Adrenal gland (tissue), 9 donors: ENCODE measurements at regions not wholly inside any gene's neighbourhood (a gene's known extent, or its start where the extent isn't known, plus 50 kb on each side); places are given as distances from the start of the nearest gene placed in this dataset.

ENCODE experiments used
- DNase-seq, 7 donors: peaks; one replicate each; pipeline ENCODE4 v3.0.0-alpha.2; 2019 to 2020
- H3K27ac ChIP-seq, 5 donors: fragments of 200-600 bp; sonication (generic) in 4 of 5; 1 replicate in 3 of 5; 2 replicates in 2 of 5; pipeline versions ENCODE4 v1.5.1 to v1.8.0; 2016 to 2020; ENCODE audit warnings: mild to moderate bottlenecking in 1 of 5
- H3K27me3 ChIP-seq: fragments of 200-600 bp; 2 replicates; pipeline ENCODE4 v1.8.0; 2021
- H3K36me3 ChIP-seq, 2 donors: fragments of 200-600 bp; replicated peaks in 1 of 2; 1 replicate in 1 of 2; 2 replicates in 1 of 2; pipeline versions ENCODE4 v1.5.1 to v1.8.0; 2018 to 2022
- H3K4me1 ChIP-seq, 2 donors: fragments of 200-600 bp; replicated peaks in 1 of 2; 1 replicate in 1 of 2; 2 replicates in 1 of 2; pipeline versions ENCODE4 v1.5.1 to v1.8.0; 2018 to 2021
- H3K4me3 ChIP-seq, 4 donors: fragments of 200-600 bp; sonication (generic) in 3 of 4; one replicate each; pipeline ENCODE4 v1.5.1; 2016 to 2018
- H3K9me3 ChIP-seq, 3 donors: fragments of 200-600 bp; sonication (generic) in 1 of 3; replicated peaks in 1 of 3; 1 replicate in 2 of 3; 2 replicates in 1 of 3; pipeline versions ENCODE4 v1.5.1 to v1.8.0; 2016 to 2021
- POLR2A ChIP-seq, 2 donors: fragments of 450-650 bp; IDR thresholded peaks; one replicate each; pipeline ENCODE4 v1.6.1; 2017; ENCODE audit warnings: antibody characterized with exemption in 2 of 2, mild to moderate bottlenecking in 2 of 2, moderate library complexity in 1 of 2
- WGBS, 4 donors: extraction: QIAGEN DNeasy Blood & Tissue Kit in 2 of 4; methylation state at CpG; one replicate each; pipeline versions ENCODE4 v1.1.5 to v1.1.7; 2013 to 2017; 5-methylcytosine and 5-hydroxymethylcytosine counted together
- intact Hi-C, 2 donors: fragments of 100-400 bp; cut with DNase I; formaldehyde crosslinking; loops; one replicate each; pipeline versions ENCODE4 v1.14.1 to v1.15.0; 2022 to 2023
- TF ChIP-seq, protein P1 (sequence below), 6 experiments: fragments of 450-650 bp in 4 of 6; fragments of 200-600 bp in 2 of 6; sonication (generic) in 1 of 6; IDR thresholded peaks; 1 replicate in 5 of 6; 2 replicates in 1 of 6; pipeline versions ENCODE4 v1.5.1 to v1.8.0; 2016 to 2021; ENCODE audit warnings: antibody characterized with exemption in 6 of 6, mild to moderate bottlenecking in 2 of 6, moderate library complexity in 1 of 6
- donor health status: healthy with polysubstance abuse.
- donor health status: Bipolar disorder and iron deficiency.
- donor health status: DM: yes; HTN: yes; CAD: no.
- donor health status: DM: no; HTN: no; CAD: no.
- donor health status: DM: no; HTN: no; CAD: no.

DNA sequence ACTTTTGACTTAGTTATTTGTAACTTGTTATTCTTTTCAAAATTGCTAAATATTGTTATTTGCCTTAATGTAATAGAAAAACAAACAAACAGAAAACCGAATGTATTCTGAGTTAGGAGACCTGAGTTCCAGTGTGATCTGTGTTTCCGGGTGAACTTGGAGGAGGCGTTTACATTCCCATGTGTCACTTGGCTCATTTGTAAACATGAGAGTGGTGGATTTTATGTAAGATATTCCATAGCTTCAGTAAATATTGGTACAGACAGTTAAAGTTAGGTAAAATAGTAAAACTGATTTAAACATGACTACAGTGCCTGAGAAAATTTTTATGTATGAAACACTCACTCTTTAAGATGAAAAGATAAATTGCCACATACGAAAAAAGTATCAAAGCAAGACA is 287.3 kb upstream of the POU1F1 start:
- WGBS, 4 donors = 51 to 68% (median 62%) methylated on average over 4 of the region's 4 CpGs
- H3K4me3 ChIP-seq = no peak overlapping the region
- H3K27me3 ChIP-seq = no peaks in the 10 kb centered on the region
- intact Hi-C loops = no loop called here
- H3K27ac ChIP-seq = no peak overlapping the region
- no peaks in the 10 kb centered on the region for H3K4me1 ChIP-seq
- H3K36me3 ChIP-seq = no peaks in the 10 kb centered on the region
- DNase-seq = no peak
- no peak for TF ChIP-seq POLR2A (IDR thresholded peaks at IDR 0.05)
- TF ChIP-seq, protein P1, sequence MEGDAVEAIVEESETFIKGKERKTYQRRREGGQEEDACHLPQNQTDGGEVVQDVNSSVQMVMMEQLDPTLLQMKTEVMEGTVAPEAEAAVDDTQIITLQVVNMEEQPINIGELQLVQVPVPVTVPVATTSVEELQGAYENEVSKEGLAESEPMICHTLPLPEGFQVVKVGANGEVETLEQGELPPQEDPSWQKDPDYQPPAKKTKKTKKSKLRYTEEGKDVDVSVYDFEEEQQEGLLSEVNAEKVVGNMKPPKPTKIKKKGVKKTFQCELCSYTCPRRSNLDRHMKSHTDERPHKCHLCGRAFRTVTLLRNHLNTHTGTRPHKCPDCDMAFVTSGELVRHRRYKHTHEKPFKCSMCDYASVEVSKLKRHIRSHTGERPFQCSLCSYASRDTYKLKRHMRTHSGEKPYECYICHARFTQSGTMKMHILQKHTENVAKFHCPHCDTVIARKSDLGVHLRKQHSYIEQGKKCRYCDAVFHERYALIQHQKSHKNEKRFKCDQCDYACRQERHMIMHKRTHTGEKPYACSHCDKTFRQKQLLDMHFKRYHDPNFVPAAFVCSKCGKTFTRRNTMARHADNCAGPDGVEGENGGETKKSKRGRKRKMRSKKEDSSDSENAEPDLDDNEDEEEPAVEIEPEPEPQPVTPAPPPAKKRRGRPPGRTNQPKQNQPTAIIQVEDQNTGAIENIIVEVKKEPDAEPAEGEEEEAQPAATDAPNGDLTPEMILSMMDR (IDR thresholded peaks at IDR 0.05) = no peak
- H3K9me3 ChIP-seq = no peaks in the 10 kb centered on the region

DNA sequence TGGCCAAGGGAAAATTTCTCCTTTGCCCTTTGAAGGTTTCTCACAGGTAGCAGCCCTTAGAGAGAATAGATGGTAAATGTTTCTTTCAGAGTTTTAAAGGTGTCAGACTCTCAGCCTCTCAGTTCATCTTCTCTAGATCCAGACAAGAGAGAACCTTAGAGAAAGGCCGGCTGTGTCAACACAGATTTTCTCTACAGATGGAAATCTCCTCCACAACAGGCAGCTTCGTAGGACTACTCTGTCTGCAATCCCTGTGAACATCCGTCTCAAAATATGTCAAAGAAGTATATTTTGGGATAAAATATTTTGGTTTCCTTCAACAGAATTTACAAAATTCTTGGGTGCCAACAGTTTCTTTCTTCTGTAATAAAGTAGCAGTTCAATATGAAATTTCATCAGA is 282.1 kb upstream of the POU1F1 start:
- no peak for DNase-seq
- H3K27ac ChIP-seq = no peak overlapping the region
- H3K9me3 ChIP-seq = no peaks in the 10 kb centered on the region
- intact Hi-C loops = no loop called here
- no peak overlapping the region for H3K4me3 ChIP-seq
- no peak for TF ChIP-seq POLR2A (IDR thresholded peaks at IDR 0.05)
- TF ChIP-seq, protein P1 (IDR thresholded peaks at IDR 0.05) = no peak
- no peaks in the 10 kb centered on the region for H3K36me3 ChIP-seq
- 63 to 74% (median 67%) methylated on average over 3 of the region's 3 CpGs for WGBS, 4 donors
- H3K27me3 ChIP-seq = no peaks in the 10 kb centered on the region
- H3K4me1 ChIP-seq = no peaks in the 10 kb centered on the region

DNA sequence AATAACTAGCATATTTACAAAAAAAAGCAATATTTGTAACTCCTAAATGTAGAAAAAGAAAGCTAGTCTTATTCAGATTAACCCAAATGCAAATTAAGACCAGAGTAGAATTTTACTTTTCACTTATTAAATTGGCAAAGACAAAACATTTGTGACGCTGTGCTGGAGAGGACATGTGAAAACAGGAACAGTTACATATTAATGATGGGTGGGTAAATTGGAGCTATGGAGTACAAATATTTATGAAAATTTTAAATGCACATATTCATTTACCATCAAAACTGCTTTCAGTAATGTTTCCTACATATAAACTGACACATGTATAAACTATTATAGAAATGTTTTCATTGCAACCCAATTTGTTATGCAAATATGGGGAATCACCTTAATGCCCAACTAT is 278.9 kb upstream of the POU1F1 start:
- no peak for TF ChIP-seq POLR2A (IDR thresholded peaks at IDR 0.05)
- TF ChIP-seq, protein P1 (IDR thresholded peaks at IDR 0.05) = no peak
- 0 to 34% (median 16%) methylated on average over 1 of the region's 1 CpG for WGBS, 4 donors
- Histone ChIP-seq H3K9me3 (no peaks in the 10 kb centered on the region), H3K27ac (no peak overlapping the region), H3K4me3 (no peak overlapping the region), H3K4me1 (no peaks in the 10 kb centered on the region), H3K27me3 (no peaks in the 10 kb centered on the region), H3K36me3 (no peaks in the 10 kb centered on the region)
- intact Hi-C loops = no loop called here
- DNase-seq = no peak

DNA sequence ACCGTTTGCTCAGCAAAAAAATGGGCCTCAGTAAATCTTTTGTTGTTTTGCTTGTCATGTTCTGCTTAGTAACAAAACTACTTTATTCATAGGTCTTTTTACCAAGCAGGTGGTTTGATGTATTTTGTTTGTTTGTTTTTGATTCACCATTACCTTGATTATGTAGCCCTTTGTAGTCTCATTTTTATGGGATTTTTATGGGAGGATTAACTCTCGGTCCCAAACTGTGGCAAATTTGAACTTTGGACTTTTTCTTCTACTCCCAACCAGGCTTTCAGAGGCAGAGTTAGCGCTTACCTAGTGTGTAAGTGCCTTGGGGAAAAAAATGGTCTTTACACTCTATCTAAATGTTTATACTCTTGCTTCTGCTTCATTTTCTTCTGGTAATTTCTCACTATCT is 276.7 kb upstream of the POU1F1 start:
- Histone ChIP-seq H3K4me3 (no peak overlapping the region), H3K27ac (no peak overlapping the region), H3K9me3 (no peaks in the 10 kb centered on the region), H3K36me3 (no peaks in the 10 kb centered on the region), H3K4me1 (no peaks in the 10 kb centered on the region), H3K27me3 (no peaks in the 10 kb centered on the region)
- TF ChIP-seq POLR2A (IDR thresholded peaks at IDR 0.05) = no peak
- TF ChIP-seq, protein P1 (IDR thresholded peaks at IDR 0.05) = no peak
- intact Hi-C loops = no loop called here
- WGBS, 4 donors = 75 to 87% (median 81%) methylated on average over 3 of the region's 3 CpGs
- DNase-seq = no peak
